Kidney (tissue), 13 donors: ENCODE measurements at regions not wholly inside any gene's neighbourhood (a gene's known extent, or its start where the extent isn't known, plus 50 kb on each side); places are given as distances from the start of the nearest gene placed in this dataset.

Experiments
- DNase-seq, 5 donors: peaks; one replicate each; pipeline ENCODE4 v3.0.0-alpha.2; 2013 to 2020
- FAIRE-seq: peaks from 2 replicates; lab custom pipeline; 2012; peaks lifted over from hg19 to GRCh38; lab: Jason Lieb, UNC
- H3K27ac ChIP-seq, 2 donors: one replicate each; pipeline ENCODE4 v1.7.0; 2013; ENCODE audit warnings: low read depth in 2 of 2, low read length in 2 of 2, inconsistent platforms in 1 of 2
- H3K27me3 ChIP-seq: one replicate; pipeline ENCODE4 v1.7.1; 2013; ENCODE audit warnings: low read length, inconsistent platforms; ENCODE audit not compliant: control insufficient read depth, insufficient read depth
- H3K36me3 ChIP-seq, 3 donors: one replicate each; pipeline versions ENCODE4 v1.7.0 to v1.7.1; 2013; ENCODE audit warnings: low read length in 3 of 3, control low read depth in 1 of 3, inconsistent platforms in 1 of 3; ENCODE audit not compliant: insufficient read depth in 3 of 3, control insufficient read depth in 2 of 3
- H3K4me1 ChIP-seq, 3 donors: one replicate each; pipeline versions ENCODE4 v1.7.0 to v1.7.1; 2013; ENCODE audit warnings: low read length in 3 of 3, inconsistent platforms in 1 of 3, low read depth in 1 of 3; ENCODE audit not compliant: control insufficient read depth in 2 of 3, insufficient read depth in 2 of 3
- H3K4me3 ChIP-seq, 3 donors: one replicate each; pipeline versions ENCODE4 v1.7.0 to v1.8.1; 2013; ENCODE audit warnings: low read length in 3 of 3, control low read depth in 1 of 3, inconsistent platforms in 1 of 3
- H3K9ac ChIP-seq, 3 donors: one replicate each; pipeline versions ENCODE4 v1.7.0 to v1.7.1; 2013; ENCODE audit warnings: low read length in 3 of 3, control low read depth in 1 of 3, inconsistent platforms in 1 of 3
- H3K9me3 ChIP-seq, 3 donors: one replicate each; pipeline versions ENCODE4 v1.7.0 to v1.7.1; 2013; ENCODE audit warnings: low read length in 3 of 3, control low read depth in 1 of 3, inconsistent platforms in 1 of 3; ENCODE audit not compliant: control insufficient read depth in 2 of 3, insufficient read depth in 1 of 3
- CTCF ChIP-seq: IDR thresholded peaks from 3 replicates; pipeline ENCODE4 v1.5.1; 2012; ENCODE audit warnings: mild to moderate bottlenecking, moderate library complexity, borderline replicate concordance; ENCODE audit not compliant: insufficient read depth; ENCODE audit errors: extremely low read depth
- intact Hi-C: fragments of 100-400 bp; cut with DNase I; formaldehyde crosslinking; loops from one replicate; pipeline ENCODE4 v1.11.1; 2022
- donor health status: control.
- donor health status: control.
- donor health status: control.
- donor health status: control.
- donor health status: control.
- donor health status: DM: yes; HTN: yes; CAD: no.
- donor health status: Normal renal cell carcinoma (clear cell type).

- intact Hi-C loops: no loop called here
- H3K9ac ChIP-seq: no peak overlapping the region
- DNase-seq (peak in 2 of 5 donors; percentile 13 to 22), FAIRE-seq (no peak)
- H3K4me3 ChIP-seq: no peak overlapping the region
- H3K27me3 ChIP-seq: peaks cover 5% of the 10 kb centered on the region
- no peak overlapping the region for H3K27ac ChIP-seq
- H3K9me3 ChIP-seq: peaks cover 0 to 14% (median 1%) of the 10 kb centered on the region in 3 donors
- TF ChIP-seq CTCF: no peak
- no peaks in the 10 kb centered on the region for H3K4me1 ChIP-seq
- no peaks in the 10 kb centered on the region for H3K36me3 ChIP-seq
These were observed 112.4 kb upstream of the GOLGA8J start for GRCh38 chr15:29970402-29970695.

- Histone ChIP-seq H3K9me3 (peaks cover 0 to 14% (median 1%) of the 10 kb centered on the region in 3 donors), H3K27ac (no peak overlapping the region), H3K4me1 (no peaks in the 10 kb centered on the region), H3K36me3 (no peaks in the 10 kb centered on the region), H3K27me3 (peaks cover 5% of the 10 kb centered on the region), H3K4me3 (no peak overlapping the region), H3K9ac (no peak overlapping the region)
- TF ChIP-seq CTCF: no peak
- FAIRE-seq: no peak
- no peak for DNase-seq
- intact Hi-C loops: no loop called here
These were observed 113.0 kb upstream of the GOLGA8J start for GRCh38 chr15:29969562-29970401.

- no peak overlapping the region for H3K9ac ChIP-seq
- H3K9me3 ChIP-seq: peaks cover 0 to 14% (median 1%) of the 10 kb centered on the region in 3 donors
- peaks cover 5% of the 10 kb centered on the region for H3K27me3 ChIP-seq
- H3K27ac ChIP-seq: no peak overlapping the region
- no peak for FAIRE-seq
- DNase-seq: peak in 1 of 5 donors; percentile 39
- intact Hi-C loops: no loop called here
- H3K36me3 ChIP-seq: no peaks in the 10 kb centered on the region
- H3K4me1 ChIP-seq: no peaks in the 10 kb centered on the region
- no peak for TF ChIP-seq CTCF
- H3K4me3 ChIP-seq: no peak overlapping the region
These were observed 113.7 kb upstream of the GOLGA8J start for GRCh38 chr15:29968895-29969561.
